ENCODE measurements at regions not wholly inside any gene's neighbourhood (a gene's known extent, or its start where the extent isn't known, plus 50 kb on each side); places are given as distances from the start of the nearest gene placed in this dataset.

GRCh38 chr4:104286867-104287266 is 207.8 kb downstream of the CXXC4 start:
- Histone ChIP-seq H3K4me3 (ENCODE audit: low read length) (no peak overlapping the region), H3K9me3 (replicated peaks; ENCODE audit: insufficient read depth, low read length) (no peaks in the 10 kb centered on the region), H3K79me2 (ENCODE audit: low read length) (no peaks in the 10 kb centered on the region), H3K9ac (ENCODE audit: low read length) (no peak overlapping the region), H3K9me2 (replicated peaks; ENCODE audit: insufficient read depth, low read length) (no peaks in the 10 kb centered on the region), H3K4me1 (ENCODE audit: low read length) (no peaks in the 10 kb centered on the region), H3K4me2 (ENCODE audit: low read depth, low read length) (no peak overlapping the region), H3K27me3 (replicated peaks; ENCODE audit: insufficient read depth, low read length) (no peaks in the 10 kb centered on the region), H3K27ac (ENCODE audit: low read length) (no peak overlapping the region), H3F3A (ENCODE audit: insufficient read depth, low read length) (no peaks in the 10 kb centered on the region), H2AFZ (ENCODE audit: low read length) (no peak overlapping the region), H3K36me3 (replicated peaks; ENCODE audit: insufficient read depth, low read length) (no peaks in the 10 kb centered on the region), H4K20me1 (ENCODE audit: insufficient read depth, low read length) (no peaks in the 10 kb centered on the region)
- no peak for DNase-seq
- TF ChIP-seq, protein P1, sequence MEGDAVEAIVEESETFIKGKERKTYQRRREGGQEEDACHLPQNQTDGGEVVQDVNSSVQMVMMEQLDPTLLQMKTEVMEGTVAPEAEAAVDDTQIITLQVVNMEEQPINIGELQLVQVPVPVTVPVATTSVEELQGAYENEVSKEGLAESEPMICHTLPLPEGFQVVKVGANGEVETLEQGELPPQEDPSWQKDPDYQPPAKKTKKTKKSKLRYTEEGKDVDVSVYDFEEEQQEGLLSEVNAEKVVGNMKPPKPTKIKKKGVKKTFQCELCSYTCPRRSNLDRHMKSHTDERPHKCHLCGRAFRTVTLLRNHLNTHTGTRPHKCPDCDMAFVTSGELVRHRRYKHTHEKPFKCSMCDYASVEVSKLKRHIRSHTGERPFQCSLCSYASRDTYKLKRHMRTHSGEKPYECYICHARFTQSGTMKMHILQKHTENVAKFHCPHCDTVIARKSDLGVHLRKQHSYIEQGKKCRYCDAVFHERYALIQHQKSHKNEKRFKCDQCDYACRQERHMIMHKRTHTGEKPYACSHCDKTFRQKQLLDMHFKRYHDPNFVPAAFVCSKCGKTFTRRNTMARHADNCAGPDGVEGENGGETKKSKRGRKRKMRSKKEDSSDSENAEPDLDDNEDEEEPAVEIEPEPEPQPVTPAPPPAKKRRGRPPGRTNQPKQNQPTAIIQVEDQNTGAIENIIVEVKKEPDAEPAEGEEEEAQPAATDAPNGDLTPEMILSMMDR (IDR thresholded peaks at IDR 0.05; ENCODE audit: low read length), result no peak
- TF ChIP-seq EZH2 (optimal IDR thresholded peaks at IDR 0.05; ENCODE audit: low read depth, low read length) (no peak), EZH2phosphoT487 (IDR thresholded peaks at IDR 0.05; ENCODE audit: low read length) (no peak)

- no peaks in the 10 kb centered on the region for H3K27me3 ChIP-seq (replicated peaks; ENCODE audit: insufficient read depth, low read length)
- no peaks in the 10 kb centered on the region for H3K79me2 ChIP-seq (ENCODE audit: low read length)
- H3K4me1 ChIP-seq (ENCODE audit: low read length), result no peaks in the 10 kb centered on the region
- TF ChIP-seq, protein P1 (IDR thresholded peaks at IDR 0.05; ENCODE audit: low read length), result no peak
- TF ChIP-seq EZH2 (optimal IDR thresholded peaks at IDR 0.05; ENCODE audit: low read depth, low read length) (no peak), EZH2phosphoT487 (IDR thresholded peaks at IDR 0.05; ENCODE audit: low read length) (no peak)
- no peak overlapping the region for H3K4me2 ChIP-seq (ENCODE audit: low read depth, low read length)
- H3K9me3 ChIP-seq (replicated peaks; ENCODE audit: insufficient read depth, low read length), result no peaks in the 10 kb centered on the region
- H3K27ac ChIP-seq (ENCODE audit: low read length), result no peak overlapping the region
- no peaks in the 10 kb centered on the region for H3K36me3 ChIP-seq (replicated peaks; ENCODE audit: insufficient read depth, low read length)
- no peak for DNase-seq
- no peak overlapping the region for H3K4me3 ChIP-seq (ENCODE audit: low read length)
- H4K20me1 ChIP-seq (ENCODE audit: insufficient read depth, low read length), result no peaks in the 10 kb centered on the region
- H3K9me2 ChIP-seq (replicated peaks; ENCODE audit: insufficient read depth, low read length), result no peaks in the 10 kb centered on the region
- H2AFZ ChIP-seq (ENCODE audit: low read length), result no peak overlapping the region
- H3K9ac ChIP-seq (ENCODE audit: low read length), result no peak overlapping the region
- no peaks in the 10 kb centered on the region for H3F3A ChIP-seq (ENCODE audit: insufficient read depth, low read length)
Measured at GRCh38 chr4:104283303-104283702, 211.4 kb downstream of the CXXC4 start.

DNA sequence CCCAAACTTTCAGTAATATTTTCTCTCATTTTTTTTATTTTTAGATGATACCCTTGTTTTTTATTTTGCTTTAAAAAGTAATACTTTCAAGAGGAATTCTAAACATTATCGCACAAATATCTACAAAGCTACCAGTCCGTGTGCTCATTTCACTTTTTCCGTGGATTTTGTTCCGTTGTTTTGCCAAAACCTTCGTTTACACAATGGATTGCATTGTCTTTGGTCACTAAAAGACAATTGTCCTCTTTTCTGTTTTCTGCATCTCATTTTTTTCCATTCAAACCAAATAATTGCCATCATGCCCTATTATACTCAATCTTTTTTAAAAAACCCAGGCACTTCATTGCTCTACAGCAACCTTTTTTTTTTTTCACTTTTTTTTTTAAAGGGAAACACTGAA is 214.9 kb downstream of the CXXC4 start:
- H3K27ac ChIP-seq (ENCODE audit: low read length), result no peak overlapping the region
- H3K9me3 ChIP-seq (replicated peaks; ENCODE audit: insufficient read depth, low read length), result no peaks in the 10 kb centered on the region
- no peaks in the 10 kb centered on the region for H3K4me1 ChIP-seq (ENCODE audit: low read length)
- H2AFZ ChIP-seq (ENCODE audit: low read length), result no peak overlapping the region
- no peak for DNase-seq
- H3K4me3 ChIP-seq (ENCODE audit: low read length), result no peak overlapping the region
- no peaks in the 10 kb centered on the region for H3F3A ChIP-seq (ENCODE audit: insufficient read depth, low read length)
- TF ChIP-seq EZH2 (optimal IDR thresholded peaks at IDR 0.05; ENCODE audit: low read depth, low read length) (no peak), EZH2phosphoT487 (IDR thresholded peaks at IDR 0.05; ENCODE audit: low read length) (no peak)
- TF ChIP-seq, protein P1 (IDR thresholded peaks at IDR 0.05; ENCODE audit: low read length), result no peak
- no peak overlapping the region for H3K9ac ChIP-seq (ENCODE audit: low read length)
- no peaks in the 10 kb centered on the region for H3K79me2 ChIP-seq (ENCODE audit: low read length)
- no peak overlapping the region for H3K4me2 ChIP-seq (ENCODE audit: low read depth, low read length)
- H3K9me2 ChIP-seq (replicated peaks; ENCODE audit: insufficient read depth, low read length), result no peaks in the 10 kb centered on the region
- no peaks in the 10 kb centered on the region for H3K27me3 ChIP-seq (replicated peaks; ENCODE audit: insufficient read depth, low read length)
- H3K36me3 ChIP-seq (replicated peaks; ENCODE audit: insufficient read depth, low read length), result no peaks in the 10 kb centered on the region
- H4K20me1 ChIP-seq (ENCODE audit: insufficient read depth, low read length), result no peaks in the 10 kb centered on the region

Data from MM.1S (cell line).